HG03045 (cell line): ENCODE measurements at regions not wholly inside any gene's neighbourhood (a gene's known extent, or its start where the extent isn't known, plus 50 kb on each side); places are given as distances from the start of the nearest gene placed in this dataset.

Experiments
- ATAC-seq: cut with Tn5 transposase; IDR thresholded peaks from one replicate; pipeline ENCODE4 v1.9.1; 2021; ENCODE audit warnings: mild to moderate bottlenecking, moderate library complexity; ENCODE audit not compliant: unreplicated experiment

DNA sequence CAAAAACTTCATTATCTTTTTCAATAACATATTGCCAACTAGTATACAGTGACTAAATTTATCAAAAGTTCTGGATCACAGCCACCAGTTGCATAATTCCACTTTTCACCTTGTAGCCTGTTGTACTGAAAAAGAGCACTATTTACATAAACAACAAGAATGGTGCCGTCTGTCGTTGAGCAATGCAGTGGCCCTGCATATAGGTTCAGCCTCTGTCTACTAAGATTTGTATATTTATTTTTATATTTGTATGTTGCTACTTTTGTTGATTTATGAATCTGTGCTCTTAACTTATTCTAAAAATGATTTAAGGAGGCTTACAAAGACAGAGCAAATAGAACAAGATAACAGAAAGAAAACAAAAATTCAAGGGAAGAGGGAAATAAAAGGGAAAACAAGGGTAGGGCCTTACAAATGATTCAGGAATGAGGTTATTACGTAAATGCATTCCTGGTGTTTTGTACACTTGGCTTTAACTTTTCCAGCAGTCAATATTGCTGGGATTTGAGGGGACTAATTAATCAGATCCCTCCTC is 257.6 kb upstream of the STT3B start:
- ATAC-seq, result no peak

DNA sequence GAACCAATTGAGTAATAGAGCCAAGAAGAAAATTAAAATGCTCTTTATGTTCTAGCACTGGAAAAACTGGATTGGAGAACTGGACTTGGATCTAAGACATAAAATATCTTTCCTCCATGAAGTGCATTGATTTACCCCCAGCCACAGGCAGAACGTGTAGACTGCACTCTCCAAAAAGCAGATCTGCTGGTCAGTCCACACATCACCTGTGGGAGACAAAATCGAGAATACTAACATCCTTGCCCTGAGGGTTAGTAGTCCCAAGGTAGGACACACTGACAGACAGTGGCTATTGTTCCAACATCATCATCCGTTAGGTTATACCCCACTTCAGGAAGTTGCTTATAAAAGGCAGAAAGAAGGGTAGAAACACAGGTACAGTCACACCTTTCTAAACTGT is 257.1 kb upstream of the STT3B start:
- no peak for ATAC-seq

DNA sequence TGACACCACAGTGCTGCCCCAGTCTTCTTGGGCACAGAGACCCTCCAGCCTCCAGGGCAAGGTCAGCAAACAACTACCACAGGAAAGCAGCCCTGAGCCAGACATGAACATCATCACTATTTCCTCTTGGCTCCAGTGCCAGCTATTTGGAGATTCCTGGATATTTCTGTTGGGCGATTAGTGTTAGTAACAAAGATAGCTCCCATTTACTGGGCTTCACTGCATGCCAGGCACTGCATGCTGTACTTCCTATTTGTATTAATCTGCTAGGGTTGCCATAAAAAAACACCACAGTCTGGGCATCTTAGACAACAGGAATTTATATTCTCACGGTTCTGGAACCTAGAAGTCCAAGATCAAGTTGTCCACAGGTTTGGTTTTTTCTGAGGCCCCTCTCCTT is 255.1 kb upstream of the STT3B start:
- no peak for ATAC-seq

DNA sequence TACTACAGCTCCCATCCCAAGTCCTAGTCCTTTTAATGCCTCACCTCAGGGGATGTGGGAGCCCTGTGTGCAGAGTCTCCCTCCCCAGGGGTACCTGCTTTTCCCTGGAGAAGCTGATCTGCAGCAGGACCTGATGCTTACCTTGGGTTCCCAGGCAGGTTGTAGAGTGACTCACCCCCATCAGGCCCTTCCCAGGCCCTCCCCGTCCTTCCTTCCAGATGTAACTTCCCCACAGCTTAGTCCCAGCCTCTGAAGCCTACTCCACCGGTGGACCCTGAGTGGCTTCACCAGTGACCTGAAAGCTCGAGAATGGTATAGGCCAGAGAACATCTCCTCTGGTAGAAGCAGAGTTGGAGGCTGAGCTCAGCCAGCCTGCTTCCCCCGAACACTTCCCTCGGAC is 254.2 kb upstream of the STT3B start:
- ATAC-seq, result no peak

DNA sequence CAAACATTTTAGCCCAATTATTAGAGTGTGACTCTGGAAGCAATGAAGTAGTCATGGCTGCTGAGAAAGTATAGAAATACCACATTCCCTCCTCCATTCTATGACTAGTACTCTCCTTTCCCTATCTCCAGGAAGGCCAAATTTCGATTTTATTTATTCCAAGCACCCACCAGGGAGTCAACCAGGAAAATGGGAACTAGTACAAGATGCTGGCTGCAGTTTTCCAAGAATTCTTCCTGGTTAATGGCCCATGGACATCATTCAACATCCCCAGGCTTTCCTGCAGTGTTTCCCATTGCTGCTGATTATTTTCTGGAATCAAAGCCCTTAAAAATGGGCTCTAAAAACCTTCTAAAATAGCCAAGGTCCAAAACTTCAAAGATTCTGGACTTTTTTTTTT is 247.9 kb upstream of the STT3B start:
- no peak for ATAC-seq

DNA sequence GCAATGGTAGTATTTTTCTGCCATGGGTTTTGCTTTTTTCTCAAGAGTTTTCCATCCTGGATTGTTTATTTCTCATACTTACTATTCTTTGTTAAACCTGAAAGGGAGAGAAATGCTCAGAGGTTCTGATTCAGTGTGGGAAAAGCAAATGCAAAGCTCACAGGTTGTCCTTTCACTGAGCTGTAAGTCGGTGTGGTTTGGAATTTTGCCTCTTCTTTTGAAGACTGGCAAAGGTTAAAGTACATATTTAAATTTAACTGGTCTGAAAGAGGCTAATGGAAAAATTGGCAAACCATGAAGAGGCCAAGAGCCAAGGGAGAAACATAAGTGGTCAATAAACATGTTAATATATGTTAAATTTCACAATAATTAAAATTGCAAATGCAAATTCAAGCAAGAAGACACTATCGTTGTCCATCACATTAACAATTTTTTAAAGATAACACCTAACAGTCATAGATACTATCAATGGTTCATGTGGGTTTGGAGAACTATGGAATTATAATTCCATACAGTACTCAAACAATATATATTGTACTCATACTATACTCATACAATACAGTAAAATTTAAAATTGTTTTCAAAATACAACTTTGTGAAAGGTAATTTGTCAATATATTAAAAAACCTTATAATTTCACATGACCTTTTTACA is 246.8 kb upstream of the STT3B start:
- no peak for ATAC-seq

DNA sequence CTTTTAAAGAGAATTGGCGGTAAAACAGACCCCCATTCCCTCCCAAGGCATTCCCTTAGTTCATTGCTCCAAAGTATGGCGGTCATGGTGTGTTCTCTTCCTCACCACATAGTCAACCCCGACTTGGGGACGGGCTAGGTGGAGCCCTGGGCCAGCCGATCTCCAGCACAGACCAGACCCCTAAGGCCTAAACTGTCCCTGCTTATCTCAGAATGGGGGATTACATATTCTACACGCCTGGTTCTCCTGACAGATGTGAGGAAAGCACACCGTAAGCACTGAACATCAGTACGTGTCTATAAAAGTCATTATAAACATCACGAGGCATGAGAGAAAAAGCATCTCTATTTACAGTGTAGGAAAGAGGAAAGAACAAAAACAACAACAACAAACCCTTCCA is 244.5 kb upstream of the STT3B start:
- ATAC-seq, result no peak

DNA sequence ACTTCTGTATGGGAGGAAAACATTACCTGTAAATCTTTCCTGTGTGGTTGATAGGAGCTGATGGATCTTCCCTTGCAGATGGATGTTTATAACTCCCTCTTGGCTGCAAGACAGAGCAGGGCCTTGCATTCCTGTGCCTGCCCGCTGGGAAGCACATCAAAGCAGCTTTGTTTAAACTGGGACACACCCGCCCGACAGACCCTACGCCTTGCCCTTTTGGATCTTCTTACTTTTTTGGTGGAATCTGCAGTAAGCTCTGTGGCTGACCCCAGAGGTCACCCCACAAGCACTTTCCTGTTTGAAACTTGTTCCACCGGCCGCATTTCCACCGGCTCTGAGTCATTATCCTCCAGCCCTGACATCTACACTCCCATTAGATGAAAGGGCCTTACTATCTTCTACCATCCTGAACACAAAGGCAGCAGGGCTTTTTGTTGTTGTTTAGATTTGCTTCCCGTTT is 244.1 kb upstream of the STT3B start:
- no peak for ATAC-seq

DNA sequence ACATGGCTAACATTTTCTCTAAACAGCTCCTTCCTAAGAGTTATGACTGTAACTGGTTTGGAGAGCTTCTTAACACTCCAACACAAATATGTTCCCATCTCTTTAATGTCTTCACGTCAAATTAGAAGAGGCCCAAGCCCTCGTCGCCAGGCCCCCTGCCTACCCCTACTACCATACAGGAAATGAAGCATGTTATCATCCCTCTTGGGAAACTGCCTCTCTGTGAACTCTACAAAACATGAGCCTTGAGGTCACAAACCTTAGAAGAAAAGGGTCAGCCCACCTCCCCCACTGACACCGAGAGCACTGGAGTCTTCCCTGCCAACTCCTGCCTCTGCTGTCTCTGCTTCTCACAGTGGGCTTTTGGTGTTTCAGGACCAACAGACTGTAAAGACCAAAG is 243.1 kb upstream of the STT3B start:
- ATAC-seq, result no peak

DNA sequence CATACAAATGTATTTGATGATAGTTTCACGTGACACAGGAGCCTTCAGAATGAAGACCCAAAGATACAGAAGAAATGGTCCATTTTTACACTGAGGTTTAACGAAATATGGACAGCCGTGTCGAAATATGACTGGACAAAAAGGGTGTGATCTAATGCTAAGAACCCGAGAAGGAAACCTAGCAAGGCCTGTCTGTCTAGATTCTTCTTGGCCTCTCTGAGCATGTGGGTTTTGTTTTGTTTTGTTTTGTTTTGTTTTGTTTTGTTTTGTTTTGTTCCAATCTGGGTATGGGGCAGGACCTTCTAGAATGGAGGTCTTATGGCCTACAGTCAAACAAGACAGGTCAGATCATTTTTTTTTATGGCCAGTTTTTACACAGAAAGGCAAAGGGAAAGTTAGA is 242.7 kb upstream of the STT3B start:
- no peak for ATAC-seq

DNA sequence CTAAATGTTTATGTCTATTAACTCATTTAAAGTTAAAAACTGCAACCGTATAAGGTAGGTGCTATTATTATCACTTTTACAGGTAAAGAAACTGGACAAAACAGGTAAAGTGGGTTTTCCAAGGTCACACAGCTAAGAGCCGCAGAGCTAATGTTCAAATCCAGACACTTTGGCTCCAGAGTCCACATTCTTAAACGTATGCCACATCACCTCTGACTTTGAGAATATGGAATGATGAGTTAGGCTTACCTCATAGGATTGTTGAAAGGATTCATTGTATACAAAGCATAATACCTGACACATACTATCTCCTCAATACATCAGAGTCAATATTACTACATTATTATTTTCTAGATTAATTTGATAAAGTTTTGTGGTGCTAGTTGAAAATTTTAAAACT is 240.9 kb upstream of the STT3B start:
- ATAC-seq, result no peak

DNA sequence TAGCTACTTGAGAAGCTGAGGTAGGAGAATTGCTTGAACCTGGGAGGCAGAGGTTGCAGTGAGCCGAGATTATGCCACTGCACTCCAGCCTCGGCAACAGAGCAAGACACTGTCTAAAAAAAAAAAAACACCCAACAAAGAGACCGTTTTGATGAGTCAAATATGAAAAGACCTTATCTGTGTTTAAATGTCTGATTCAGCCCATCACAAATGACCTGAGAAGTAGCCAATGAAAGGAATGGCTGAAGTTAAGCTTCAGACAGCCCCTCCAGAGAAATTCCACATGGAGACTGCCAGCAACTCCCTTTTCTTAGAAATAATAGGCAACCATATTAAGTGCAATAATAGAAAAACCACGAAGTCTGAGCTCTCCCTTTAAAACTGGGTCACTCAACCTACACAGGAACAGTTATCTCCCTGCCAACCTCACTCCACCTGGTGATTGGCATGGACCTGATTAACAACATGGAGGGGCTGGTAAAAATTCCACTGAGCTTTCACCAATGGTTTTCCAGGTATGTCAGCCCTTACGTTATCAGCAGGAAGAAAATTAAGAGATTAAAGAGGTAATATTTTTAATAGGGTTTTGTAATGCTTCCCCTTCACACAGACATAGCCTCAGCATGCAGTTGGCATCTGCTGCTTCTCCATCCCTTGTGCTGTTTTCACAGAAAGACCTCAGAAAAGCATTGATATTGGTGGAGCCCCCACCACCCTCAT is 238.1 kb upstream of the STT3B start:
- ATAC-seq, result no peak

DNA sequence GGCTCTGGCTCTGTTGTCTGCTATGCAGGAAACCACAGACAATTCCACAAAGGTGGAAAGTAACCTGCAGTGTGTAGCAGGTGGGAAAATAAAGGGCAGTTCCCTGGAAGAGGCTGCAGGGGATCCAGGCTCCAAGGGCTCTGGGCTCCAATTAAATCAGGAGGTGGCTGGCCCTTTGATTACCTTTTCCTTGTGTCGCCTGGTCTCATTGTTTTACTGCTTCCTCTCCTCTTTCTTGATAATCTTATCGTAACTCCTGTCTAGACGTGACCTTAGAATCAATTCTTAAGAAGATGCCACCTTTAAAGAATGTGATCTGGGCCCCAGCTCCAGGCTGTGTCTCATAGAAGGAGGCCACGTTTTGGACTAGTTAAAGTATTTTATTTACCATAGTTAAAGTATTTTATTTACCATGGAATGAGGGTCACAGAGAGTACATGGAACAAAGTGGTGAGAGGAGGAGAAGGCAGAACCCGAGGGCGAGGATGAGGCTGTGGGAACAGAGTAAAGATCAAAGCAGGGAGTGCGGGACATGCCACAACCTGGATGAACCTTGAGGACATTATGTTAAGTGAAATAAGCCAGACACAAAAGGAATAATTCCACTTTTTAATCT is 237.5 kb upstream of the STT3B start:
- ATAC-seq, result no peak

DNA sequence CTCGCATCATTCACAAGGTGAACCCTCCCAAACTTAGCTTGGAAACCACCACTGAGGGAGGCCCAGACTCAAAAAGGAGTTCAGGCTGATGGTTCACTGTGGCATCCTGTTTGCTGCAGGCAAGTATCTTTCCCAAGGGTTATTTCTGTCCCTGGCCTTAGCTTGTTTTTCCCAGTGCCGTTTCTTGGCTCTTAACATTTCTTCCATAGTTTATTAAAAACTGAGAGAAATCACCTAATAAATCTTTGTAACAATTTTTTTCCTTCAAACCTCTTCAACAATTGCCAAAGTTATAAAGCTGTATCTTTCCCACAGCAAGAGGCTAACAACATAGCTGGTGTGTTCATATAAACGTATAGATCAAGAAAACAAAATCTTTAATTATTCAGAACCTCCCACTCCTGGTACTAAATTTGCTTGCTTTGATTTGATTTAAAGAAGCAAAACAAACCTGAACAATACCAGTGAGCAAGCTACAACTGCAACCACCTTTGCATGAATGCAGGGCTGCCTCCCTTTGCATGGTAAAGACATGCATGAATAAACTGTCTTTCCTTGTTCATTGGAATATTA is 234.9 kb upstream of the STT3B start:
- ATAC-seq, result no peak

DNA sequence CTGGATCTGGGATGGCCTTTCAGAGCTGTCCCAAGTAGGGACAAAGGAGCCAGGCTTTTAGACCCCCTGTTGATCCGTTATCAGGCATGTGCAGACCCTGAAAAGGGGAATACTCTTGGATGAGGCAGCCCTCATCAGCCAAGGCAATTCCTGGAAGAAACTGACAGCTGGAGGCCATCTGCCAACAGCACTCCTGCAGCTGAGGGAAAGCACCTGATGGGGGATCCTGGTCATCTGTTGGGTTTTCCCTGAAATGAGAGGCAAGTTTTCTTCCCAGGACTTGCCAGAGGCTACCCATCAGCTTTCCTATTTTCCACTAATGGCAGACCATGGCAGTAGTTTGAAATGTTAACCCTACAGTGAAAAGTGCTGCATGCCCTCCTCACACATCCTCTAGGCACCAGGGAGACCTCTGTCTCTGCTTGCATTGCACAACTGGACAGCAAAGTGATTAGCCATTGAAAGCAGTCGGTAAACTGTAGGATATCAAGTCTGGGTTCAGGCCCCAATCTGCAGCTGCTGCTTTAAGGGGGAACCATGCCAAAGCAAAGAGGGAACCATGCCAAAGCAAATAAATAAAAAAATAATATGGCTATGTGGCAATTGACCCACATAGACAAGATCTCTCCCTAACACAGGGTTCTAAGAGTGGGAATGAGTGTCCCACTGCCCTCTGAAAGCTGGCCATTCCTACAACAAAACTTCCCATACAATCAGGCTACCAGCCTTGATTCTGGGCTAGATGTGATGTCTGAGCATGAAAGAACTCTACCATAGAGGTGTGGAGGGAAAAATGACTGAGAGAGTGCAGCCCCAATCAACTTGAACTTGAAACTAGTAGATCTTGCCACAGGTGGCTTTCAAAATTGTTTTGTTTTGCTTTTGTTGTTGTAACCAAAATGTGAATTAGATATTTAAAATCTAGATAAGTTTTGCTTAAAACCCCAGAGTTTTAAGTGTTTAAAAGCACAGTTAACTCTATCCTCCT is 232.0 kb upstream of the STT3B start:
- no peak for ATAC-seq

DNA sequence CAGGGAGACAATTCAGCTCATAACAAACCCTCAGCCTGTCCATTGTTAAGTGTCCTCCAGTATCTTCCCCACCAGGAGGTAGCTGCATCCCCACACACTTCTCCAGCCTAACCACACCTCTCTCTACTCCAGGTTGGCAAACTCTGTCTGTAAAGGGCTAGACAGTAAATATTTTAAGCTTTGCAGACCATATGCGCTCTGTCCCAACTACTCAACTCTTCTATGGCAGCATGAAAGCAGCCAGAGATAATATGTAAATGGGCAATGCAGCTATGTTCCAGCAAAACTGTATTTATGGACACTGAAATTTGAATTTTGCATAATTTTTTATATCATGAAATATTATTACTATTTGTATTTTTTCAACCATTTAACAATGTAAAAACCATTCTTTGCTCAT is 230.4 kb upstream of the STT3B start:
- no peak for ATAC-seq

DNA sequence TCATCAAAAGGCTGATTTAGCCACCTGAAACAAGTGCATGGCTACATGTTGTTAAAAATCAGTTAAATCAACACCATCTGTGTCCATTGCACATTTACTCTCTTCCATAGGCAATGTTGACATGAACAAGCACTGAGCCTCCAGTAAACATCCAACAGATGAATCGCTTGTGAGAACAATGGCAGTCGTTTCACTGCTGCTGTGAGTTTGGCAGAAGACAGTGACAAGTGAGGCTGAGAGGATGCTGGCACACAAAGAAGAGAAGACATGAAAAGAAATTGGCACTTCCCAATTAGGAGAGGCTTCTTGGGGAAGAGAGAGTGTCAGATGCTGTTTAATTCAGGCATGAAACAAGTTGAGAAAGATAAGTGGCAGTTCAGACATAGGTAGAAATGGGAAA is 227.4 kb upstream of the STT3B start:
- ATAC-seq, result no peak

DNA sequence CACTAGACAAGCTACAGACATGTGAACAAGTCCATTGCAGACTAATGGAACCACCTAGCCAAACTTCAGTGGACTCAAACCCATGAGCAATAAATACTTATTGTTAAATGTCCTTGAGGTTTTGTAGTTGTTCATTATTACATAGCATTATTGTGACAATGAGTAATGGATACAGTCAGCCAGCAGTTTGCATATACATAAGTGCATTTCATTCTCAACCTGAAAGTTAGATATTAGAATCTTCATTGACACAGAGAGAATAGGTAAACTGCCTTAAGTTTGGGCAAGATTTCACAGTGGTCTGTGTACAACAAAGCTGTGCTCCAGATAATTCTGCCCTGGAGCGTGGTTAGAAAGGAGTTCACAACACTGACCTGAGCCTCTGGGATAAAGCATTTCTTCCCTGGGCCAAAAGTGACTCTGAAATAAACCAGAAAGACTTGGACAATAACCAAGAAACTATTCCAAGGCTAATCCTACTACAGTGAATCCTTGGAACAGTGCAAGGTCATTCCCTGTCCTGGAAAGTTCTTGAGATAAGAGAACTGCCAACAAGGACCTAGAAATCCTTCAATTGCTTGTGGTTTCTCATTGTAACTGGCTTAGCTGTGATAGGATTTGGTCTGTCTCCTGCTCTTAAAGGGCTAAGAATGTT is 225.5 kb upstream of the STT3B start:
- ATAC-seq, result no peak

DNA sequence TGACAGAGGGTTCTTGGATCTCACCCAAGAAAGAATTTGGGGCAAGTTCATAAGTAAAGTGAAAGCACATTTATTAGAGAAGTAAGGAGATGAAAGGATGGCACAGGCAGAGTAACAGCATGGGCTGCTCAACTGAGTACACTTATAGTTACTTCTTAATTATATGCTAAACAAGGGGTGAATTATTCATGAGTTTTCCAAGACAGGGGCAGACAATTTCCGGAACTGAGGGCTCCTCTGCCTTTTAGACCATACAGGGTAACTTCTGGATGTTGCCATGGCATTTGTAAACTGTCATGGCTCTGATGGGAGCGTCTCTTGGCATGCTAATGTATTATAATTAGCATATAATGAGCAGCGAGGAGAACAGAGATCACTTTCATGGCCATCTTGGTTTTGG is 221.2 kb upstream of the STT3B start:
- no peak for ATAC-seq

DNA sequence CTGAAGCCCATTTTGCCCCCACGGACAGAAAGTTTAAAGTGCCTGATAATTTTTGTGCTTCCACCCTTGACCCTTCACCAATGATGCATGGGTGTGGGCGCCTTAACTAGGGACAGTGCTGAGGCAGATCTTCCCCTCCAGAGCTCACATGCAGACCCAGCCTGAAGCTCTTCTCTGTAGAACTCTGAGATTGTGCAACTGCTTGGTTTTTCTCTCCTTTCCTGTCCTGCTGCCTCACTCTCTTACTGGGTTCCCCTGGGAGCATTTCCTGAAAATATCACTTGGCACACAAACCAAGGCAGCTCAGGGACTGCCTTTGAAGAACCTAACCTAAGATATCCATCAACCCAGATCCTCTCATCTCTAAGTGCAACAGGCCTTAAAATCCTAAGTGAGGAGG is 220.3 kb upstream of the STT3B start:
- ATAC-seq, result no peak
